ENCODE measurements at regions not wholly inside any gene's neighbourhood (a gene's known extent, or its start where the extent isn't known, plus 50 kb on each side); places are given as distances from the start of the nearest gene placed in this dataset.

DNA sequence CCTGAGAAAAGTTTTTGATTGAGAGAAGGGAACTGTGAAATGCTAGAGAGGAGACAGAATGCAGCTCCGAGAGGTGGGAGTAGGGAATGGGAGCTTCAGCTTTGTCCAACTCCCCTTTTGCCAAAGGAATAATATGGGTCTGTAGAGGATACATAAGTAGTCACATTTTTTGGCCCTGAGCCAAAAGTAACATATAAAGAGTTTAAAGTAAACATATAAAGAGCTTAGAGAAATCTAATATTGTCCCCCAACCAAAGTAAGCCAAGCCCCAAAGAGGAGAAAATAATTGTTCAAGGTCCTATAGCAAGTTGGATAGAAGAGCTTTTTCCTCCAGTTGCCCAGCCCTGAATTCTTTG lies 215.1 kb downstream of the TMEM114 start:
- no peak for DNase-seq

DNA sequence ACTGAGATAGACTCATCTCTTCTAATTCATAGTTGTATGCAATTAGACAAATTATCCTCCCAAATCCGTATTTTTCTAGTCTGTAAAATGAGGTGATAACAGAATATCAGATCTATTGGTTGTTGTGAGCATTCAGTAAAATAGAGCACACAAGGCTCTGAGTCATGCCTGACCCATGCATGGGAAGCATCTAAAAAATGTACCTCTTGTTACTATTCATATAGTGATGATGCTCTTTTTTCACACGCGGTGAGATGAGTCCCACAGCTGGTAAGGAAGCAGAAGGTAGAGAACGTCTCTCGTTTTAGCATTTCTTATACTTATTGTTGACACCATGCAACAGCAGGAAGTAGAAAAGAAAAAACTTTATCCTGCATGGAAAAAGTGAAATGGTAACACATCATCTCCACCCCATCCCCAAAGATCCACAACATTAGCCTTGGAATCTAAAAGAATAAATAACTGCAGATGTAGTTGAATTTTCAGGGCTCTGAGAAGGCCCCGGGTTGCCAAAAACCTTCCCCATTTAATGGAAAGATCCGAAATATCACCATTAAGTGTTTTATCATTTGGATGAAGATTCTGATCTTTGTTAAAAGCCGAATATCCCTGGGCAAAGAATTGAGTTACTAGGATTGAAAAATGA lies 215.6 kb downstream of the TMEM114 start:
- no peak for DNase-seq

DNA sequence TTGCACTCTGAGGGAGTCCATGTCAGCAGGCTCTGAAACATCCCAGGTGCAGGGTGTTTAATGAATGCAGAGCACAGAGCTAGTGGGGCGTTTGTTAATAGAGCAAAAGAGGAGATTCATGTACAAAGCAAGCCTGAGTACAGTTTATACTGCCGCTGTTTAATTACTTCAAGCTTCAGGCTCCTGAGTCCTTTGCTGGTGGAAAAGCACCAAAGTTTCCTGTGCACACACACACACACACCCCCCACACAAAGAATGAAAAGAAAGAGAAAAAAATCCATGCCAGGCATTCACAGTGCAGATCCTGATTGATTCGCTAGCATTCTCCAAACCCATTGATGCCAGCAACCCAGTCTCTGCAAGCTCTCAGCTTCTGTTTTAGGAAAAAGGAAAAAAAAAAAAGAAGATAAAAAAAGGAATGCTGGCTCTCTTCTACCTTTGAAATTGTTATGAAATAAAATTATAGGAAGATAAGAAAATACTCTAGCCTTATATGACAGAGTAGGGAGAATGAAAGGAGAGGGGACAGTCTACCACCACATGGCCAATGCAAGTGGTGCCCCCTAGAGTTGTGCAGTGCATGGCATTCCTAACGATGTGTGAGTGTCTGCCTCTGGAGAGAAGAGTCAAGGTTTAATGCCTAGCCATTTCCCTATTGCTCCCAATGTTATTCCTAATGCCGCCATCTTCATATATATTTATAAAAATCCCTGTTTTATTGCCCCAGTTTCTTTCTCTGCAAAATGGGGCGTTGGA lies 216.5 kb downstream of the TMEM114 start:
- DNase-seq: peak in 20 of 58 donors; percentile 0 to 50 (median 6)

DNA sequence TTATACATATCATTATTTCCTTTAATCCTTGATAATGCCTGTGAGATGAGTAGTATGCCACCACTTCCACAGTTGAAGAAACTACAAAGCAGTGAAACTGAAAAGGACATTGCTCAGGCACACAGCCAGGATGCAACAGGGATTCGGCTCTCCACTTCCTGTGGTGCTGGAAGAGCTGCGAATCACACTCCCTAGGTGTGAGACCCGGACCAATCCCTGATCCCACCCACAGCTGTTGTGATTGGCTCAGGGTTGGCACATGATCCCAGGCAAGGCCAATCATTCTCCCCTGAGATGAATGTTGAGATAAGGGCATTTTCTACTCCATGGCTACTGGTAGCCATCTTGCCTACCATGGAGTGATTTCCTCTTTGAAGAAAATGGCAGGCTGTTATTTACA lies 218.2 kb downstream of the TMEM114 start:
- DNase-seq: no peak

DNA sequence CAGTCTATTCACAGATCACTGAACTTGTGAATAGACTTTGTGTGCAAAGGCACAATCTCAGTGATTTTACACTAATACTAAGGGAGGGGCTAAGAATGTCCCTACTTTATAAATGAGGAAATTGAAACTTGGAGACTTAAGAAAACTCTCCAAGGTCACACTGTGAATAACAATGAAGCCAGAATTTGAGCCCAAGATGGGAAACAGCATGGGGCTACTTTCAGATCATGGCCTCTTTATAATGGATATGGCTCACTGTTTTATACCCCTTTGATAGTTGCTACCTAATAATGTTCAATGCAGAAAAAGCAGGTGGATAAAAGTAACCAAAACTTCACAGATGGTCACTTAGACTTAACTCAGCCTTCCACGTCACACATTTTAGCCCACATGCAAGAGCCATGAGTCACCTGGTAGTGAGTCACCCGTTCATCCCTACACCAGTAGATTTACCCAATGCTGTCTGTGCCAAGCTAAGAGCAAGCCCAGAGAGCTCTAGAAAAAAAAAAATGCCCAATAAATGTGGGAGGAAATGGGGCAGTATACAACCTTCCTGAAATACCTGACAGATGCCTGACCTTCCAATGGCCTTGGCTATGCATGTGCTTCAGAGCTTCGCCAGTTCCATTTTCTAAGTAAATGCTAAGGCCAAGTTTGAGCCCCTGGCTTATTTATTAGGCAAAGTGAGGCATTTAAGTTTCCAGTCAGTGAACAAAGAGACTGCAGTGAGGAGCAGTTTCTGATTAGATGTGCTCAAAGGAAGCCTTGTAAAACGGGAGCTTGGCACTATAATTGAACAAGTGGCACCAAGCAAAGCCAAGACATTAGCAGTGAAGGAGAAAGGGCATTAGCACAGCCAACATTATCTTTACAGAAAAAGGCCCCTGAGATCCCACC lies 219.7 kb downstream of the TMEM114 start:
- DNase-seq: peak in 21 of 58 donors; percentile 1 to 74 (median 21)

DNA sequence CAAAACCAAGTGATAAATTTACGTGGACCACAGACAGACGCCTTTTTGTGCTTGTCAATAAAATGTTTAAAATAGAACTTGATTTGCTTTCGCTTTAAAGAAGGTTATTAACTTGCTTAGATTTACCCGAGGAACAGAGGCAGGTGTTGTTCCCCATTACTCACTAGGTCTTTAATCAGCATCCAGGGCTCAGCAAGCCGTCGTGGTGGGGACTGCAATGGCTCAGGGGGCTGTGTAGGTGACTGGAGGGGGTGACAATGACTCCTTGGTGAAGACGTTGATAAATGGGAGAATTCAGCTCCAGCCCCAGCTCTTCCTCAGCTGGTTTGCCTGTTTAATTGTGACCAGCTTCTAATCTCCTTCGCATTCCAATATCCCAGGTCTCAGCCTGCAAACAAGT lies 231.4 kb downstream of the TMEM114 start:
- DNase-seq: no peak

DNA sequence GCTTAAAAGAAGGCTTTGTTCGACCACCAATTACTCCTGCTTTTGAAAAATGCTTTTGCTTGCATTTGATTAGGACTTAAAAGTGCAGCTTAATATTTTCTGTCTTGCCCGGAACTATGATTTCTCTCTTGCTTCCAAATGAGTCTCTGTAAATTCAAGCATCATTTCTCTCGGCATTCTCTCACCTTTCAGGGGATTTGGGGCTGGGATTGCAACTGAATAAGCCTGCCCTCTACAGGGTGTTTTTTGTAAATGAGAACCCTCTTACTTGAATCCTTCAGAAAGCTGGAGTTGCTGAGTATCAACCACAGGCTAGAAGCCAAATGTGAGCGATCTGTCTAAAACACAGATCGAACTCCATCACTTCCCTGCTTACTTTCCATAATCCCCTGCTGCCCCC lies 234.6 kb downstream of the TMEM114 start:
- peak in 4 of 58 donors; percentile 0 to 31 (median 3) for DNase-seq

DNA sequence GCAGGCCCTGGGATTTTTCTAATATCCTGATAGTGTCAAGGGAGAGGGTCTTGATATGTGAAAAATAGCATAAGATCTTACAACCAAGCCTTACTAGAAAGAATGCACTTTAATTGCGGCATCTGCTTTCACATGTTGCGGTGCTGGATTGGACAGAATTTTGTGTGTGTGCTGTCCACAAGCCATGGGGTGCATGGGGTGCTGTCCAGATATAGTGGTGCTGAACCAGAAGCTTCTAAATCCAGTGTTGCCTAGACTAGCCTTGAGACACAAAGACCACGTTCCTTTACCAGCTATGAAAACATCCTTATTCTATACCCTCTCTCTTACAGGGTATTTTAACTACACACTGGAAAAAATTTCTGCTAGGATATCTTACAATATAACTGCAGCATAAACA lies 244.0 kb downstream of the TMEM114 start:
- DNase-seq: no peak

DNA sequence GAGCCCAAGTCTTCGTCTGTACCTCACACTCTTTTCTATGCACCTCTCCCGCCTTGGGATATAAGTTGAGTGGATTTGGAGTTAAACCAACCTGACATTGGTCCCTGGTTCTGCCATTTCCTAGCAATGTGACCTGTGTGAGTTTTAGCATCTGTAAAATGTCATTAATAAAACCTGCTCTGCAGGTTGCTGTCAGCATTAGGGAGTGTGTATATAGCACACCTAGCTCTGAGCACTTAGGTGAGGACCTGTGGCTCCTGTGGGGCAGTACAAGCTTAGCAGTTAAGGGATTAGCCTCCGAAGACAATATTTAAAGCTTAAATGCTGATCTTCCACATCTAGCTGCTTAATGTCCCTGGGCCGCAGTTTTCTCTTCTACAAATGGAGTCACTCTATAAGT lies 248.0 kb downstream of the TMEM114 start:
- no peak for DNase-seq

DNA sequence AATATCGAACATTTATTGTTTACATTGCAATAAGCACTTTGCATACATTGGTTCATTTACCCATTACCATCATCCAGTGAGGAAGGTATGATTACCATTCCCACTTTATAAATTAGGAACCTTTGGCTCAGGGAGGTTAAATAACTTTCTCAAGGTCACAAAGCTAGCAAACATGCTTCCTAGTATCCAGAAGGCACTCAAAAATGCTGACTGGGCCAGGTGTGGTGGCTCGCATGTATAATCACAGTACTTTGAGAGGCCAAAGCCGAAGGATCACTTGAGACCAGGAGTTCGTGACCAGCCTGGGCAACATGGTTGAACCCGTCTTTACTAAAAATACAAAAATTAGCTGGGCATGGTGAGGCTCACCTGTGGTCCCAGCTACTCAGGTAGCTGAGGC lies 259.6 kb downstream of the TMEM114 start:
- DNase-seq: no peak

DNA sequence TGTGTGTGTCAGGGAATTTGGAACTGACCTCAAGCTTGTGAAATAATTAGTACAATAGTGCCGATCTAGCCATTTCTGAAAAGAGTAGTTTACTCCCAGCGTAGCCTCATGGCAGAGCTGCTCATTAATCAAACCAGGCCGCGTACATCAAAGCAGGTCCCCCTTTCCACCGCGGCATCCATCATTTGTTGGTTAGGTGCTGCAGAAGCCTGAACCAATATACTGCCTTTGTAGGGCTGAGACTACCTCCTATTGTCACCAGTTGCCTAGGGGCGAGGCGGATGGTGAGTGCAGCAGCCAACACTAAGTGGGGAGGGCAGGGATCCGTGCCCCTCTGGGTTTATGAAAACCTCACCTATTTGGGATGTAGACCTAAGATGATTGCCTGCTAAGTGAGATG lies 264.1 kb downstream of the TMEM114 start:
- DNase-seq: no peak

DNA sequence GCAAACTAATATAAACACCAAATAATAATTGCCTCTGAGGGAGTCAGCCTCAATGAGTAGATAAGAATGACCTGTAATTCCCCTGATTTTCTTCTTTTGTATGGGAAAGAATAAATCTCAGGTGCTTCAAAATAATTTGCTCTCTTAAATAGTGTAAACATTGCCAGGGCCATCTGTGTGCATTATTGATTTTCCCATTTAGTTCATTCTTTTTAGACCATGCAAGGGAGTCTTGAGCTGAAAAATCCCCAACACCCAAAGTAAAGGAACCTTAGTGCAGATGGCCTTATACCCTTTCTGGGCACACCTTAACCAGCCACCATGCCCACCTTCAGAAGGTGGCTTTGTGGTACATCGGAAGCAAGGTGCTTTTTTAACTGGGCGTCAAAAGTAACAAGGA lies 267.2 kb downstream of the TMEM114 start:
- no peak for DNase-seq

DNA sequence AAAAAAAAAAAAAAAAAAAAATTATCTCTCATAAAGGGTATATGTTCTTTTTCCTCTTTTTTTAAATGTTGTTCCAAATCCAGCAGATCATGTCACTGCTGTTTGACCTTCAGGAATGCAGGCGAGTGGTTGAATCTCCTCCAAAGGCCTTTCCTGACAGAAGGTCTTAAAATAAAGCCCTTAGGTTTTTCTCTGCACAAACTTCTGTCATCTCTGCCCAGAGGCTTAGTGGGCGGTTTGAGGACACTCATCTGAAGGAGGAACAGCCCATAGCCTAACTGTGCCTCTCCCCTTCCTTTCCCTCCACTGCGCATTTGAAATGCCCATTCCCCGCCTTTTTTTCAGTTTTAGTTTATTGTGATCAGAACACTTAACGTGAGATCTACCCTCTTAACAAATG lies 270.2 kb downstream of the TMEM114 start:
- no peak for DNase-seq

DNA sequence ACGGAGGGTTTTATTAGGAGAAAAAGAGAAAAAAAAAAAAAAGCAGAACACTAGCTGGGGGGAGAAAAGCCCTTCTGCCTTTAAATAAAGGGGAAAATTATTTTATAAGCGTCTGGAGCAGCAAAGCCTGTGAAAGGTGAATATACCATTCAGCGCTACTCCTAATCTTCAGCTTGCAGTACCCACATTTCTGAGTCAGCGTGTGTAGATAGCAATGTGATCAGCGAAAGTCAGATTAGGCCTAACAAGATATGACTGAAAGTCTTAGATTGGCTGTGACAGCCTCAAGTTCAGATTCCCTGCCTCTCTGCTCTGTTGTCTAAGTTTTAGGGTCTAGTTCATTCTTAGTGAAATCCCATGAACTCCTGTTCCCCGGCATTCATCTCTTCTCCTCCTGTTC lies 279.5 kb downstream of the TMEM114 start:
- no peak for DNase-seq

DNA sequence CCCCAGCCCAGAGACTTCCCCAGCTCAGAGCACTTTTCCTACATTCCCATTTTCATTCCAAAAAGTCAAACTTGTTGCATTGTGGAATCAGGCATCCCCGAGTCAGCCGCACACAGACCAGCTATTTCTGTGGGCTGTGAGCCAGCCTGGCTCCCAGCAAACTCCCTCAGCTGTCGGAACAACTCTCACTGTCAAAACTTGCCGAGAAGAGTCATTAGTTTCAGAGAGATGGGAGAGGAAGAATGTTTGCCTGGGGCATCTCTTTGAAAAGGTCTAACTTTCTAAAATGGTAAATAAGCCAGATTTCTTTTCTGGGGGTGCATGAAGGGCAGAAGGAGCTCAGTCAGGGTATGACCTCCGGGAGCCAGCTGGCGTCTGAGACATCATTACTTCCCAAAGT lies 280.0 kb downstream of the TMEM114 start:
- DNase-seq: no peak

DNA sequence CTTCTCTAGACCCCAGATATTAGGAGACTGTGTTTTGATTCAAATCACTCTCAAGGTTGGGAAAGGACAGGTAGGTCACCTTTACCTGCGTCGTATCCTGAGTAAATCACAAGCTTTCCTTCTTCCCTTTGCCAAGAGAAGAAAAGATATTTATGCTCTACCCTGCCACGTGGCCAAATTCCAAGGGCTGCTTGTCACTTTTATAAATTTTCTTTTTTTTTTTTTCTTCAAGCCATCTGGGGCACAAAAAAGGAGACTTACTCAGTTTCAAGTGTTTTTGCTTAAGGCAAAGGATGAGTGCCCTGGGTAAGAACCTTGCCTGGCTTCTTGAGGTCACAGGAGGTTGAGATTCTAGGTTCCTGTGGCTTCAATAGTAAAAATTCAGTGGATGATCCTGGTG lies 285.1 kb downstream of the TMEM114 start:
- no peak for DNase-seq

DNA sequence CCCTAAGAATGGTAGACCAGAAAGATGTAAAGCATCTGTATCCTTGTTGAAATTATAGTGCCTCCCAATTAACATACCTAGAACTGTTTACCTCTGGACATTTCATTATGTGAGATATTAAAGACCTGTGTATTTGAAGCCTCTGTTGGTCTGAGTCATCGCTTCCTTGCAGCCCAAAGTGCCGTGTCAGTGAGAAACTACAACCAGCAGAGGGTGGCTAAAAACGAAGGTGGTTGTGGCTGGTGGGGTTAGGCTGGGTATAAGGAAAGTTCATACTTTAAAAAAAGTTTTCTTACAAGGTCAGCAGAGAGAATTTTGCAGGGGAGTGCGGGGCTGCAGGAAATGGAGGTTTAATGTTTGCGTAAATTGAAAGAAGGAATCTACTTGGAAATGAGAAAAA lies 290.7 kb downstream of the TMEM114 start:
- no peak for DNase-seq

DNA sequence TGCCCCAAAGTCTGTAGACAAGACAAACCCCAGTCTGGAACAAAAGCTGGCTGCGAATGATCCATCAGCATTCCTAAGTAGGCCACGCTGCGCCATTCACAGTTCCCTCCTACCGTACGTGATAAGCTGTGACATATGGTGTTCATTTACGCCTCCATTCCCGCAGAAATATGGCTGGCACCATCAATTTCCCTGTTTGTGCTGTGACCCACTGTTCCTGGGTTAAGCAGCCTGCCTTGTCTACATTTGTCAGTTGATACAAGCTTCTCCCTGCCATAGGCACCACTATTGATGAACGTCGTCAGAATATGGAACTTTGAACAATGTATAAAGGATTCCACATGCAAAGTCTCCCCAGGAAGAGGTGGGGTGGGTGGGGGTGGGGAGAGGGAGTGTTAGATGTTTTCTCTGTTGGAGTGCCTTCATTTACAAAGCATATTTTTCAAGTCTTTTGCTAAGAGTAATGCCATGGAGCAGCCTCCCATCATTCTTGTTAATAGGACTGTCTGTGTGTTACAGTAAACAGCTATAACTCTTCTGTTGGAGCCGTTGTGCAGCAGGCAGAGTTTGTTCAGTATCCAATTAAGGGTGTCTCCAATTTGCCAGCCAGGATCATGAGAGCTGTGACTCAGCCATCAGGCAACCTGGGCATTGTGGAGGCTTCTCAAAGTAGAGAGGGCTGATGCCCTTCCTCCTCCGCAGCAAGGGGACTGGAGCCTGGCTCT lies 294.6 kb downstream of the TMEM114 start:
- no peak for DNase-seq

DNA sequence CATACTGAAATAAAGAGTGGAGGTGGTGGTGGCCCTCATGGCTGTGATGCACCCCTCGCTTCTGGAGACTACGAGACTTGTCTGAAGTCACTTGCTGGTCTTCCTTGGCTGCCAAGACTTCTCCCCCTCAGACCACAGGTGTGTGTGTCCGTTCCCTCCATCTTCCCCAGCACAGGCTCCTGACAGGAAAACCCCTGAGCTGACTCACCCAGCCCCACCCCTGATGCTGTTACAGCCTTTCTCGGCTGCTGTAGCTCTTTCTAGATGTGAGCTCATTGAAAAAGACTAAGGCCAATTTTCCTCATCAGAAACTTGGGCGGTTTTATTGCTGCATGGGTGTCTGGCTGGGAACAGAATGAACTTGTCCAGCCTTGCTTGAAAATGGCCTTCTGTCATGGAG lies 296.9 kb downstream of the TMEM114 start:
- DNase-seq: no peak

DNA sequence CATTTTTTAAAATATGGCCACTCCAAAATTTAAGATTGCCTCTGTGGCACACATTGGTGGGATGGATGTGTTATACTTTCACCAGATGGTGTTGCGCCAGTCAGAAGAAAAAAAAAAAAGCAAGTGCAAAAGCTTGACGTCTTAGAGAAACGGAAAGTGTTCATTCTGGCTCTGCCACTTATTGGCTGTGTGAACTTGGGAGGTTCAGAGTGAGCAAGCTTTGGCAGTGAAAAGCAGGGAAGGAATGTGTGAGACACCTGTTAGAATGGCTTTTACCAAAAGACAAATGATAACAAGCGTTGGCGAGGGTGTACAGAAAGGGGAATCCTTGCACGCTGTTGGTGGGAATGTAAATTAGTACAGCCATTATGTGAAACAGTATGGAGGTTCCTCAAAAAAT lies 298.0 kb downstream of the TMEM114 start:
- DNase-seq: no peak

DNA sequence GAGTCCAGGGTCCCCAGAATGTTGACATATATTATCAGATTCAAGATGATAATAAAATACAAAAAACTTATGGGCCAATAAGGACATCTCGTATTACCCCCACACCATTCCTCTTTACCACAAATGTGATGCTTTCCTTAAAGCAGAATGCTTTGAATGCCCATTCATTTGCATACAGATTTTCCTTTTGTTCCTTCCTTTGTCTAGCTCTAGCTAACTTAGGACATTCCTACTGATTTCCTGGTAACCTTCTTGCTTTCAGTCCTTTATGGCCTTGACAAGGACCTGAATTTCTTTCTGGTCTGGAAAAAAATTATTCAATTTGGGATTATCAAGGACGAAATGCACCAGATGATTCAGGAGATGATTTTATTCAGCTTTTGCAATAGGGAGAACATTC lies 304.0 kb downstream of the TMEM114 start:
- DNase-seq: no peak

DNA sequence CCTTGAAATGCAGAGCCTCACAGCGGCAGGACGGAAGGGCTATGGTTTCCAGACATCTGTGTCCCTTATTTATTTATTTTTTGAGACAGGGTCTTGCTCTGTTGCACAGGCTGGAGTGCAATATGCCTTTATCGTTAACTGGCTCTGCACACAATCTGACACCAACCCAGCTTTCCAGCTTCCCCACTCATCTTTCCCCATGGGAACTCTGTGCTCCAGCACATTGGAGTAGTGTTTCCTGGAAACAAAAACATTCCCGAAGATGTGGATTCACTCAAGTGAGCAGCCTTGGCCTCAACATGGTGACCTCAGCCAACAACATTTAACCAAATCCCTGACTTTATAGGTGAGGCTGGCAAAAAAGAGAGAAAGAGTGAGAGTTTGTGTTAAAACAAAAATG lies 307.1 kb downstream of the TMEM114 start:
- no peak for DNase-seq

Data from anterior cingulate cortex (tissue), 58 donors.